GM12878 (cell line): ENCODE measurements at regions not wholly inside any gene's neighbourhood (a gene's known extent, or its start where the extent isn't known, plus 50 kb on each side); places are given as distances from the start of the nearest gene placed in this dataset.
A peak's percentile ranks its signal among the peaks of the same experiment; 100 is the strongest.

ENCODE experiments used
- ATAC-seq: fragments of 200-7000 bp; cut with Tn5 transposase; 3 replicates; pipeline ENCODE4 v1.9.1; 2020; ENCODE audit warnings: mild to moderate bottlenecking, moderate library complexity
- BruUV-seq: library from RNA; stranded (reverse); fragments of 400-500 nt; replicated peaks from 2 replicates; lab custom pipeline; 2021; lab: Mats Ljungman, UMichigan
- CTCF ChIA-PET: fragments of 300-600 bp; sonication (Branson Sonifier 250); formaldehyde crosslinking; extraction: SDS; loops from one replicate; lab custom pipeline; 2021; ENCODE audit warnings: inconsistent platforms; lab: Yijun Ruan, JAX
- POLR2A ChIA-PET: fragments of 350-600 bp; formaldehyde crosslinking; extraction: SDS; loops from one replicate; lab custom pipeline; 2021; ENCODE audit warnings: inconsistent platforms; lab: Charles Lee
- RAD21 ChIA-PET: fragments of 300-600 bp; sonication (Branson Sonifier 250); formaldehyde crosslinking; loops from one replicate; lab custom pipeline; 2023; ENCODE audit warnings: antibody characterized with exemption; ENCODE audit not compliant: unreplicated experiment; lab: Charles Lee
- SMC1A ChIA-PET: fragments of 300-600 bp; sonication (Branson Sonifier 250); formaldehyde crosslinking; loops from one replicate; lab custom pipeline; 2023; ENCODE audit not compliant: unreplicated experiment, uncharacterized antibody; lab: Charles Lee
- DNase-seq: peaks from one replicate; pipeline ENCODE4 v3.0.0-alpha.2; 2011; ENCODE audit warnings: low read depth, low spot score
- FAIRE-seq: peaks from 3 replicates; lab custom pipeline; 2011; peaks lifted over from hg19 to GRCh38; lab: Jason Lieb, UNC
- H2AFZ ChIP-seq: 2 replicates; pipeline ENCODE4 v1.6.0; 2011; ENCODE audit warnings: low read depth, low read length, control low read depth; ENCODE audit not compliant: control insufficient read depth
- H3K27ac ChIP-seq: 2 replicates; pipeline ENCODE4 v1.5.1; 2011; ENCODE audit warnings: control low read depth; ENCODE audit not compliant: control insufficient read depth, insufficient read depth
- H3K27me3 ChIP-seq, 2 experiments: replicated peaks in 1 of 2; 2 replicates each; pipeline versions ENCODE4 v1.6.0 to v1.6.1; 2011; ENCODE audit warnings: low read length in 1 of 2; ENCODE audit not compliant: control insufficient read depth in 2 of 2, insufficient read depth in 2 of 2
- H3K36me3 ChIP-seq, 2 experiments: 2 replicates each; pipeline ENCODE4 v1.5.1; 2011; ENCODE audit warnings: low read length in 1 of 2; ENCODE audit not compliant: control insufficient read depth in 2 of 2, insufficient read depth in 2 of 2
- H3K4me1 ChIP-seq: 2 replicates; pipeline ENCODE4 v1.6.1; 2011; ENCODE audit warnings: mild to moderate bottlenecking, low read length, moderate library complexity, mixed read lengths; ENCODE audit not compliant: control insufficient read depth, insufficient read depth
- H3K4me2 ChIP-seq: 2 replicates; pipeline ENCODE4 v1.6.0; 2011; ENCODE audit warnings: control low read depth; ENCODE audit not compliant: control insufficient read depth, insufficient read depth
- H3K4me3 ChIP-seq: fragments of 200-600 bp; sonication (generic); 2 replicates; pipeline ENCODE4 v1.5.1; 2016
- H3K79me2 ChIP-seq: 2 replicates; pipeline ENCODE4 v1.6.0; 2011; ENCODE audit warnings: low read length; ENCODE audit not compliant: control insufficient read depth, insufficient read depth
- H3K9ac ChIP-seq: 2 replicates; pipeline ENCODE4 v1.8.0; 2011; ENCODE audit warnings: low read length, control low read depth, mixed read lengths; ENCODE audit not compliant: control insufficient read depth, insufficient read depth
- H3K9me3 ChIP-seq: replicated peaks from 3 replicates; pipeline ENCODE4 v1.5.1; 2011; ENCODE audit warnings: mild to moderate bottlenecking, low read length; ENCODE audit not compliant: control insufficient read depth, insufficient read depth
- H4K20me1 ChIP-seq: 2 replicates; pipeline ENCODE4 v1.6.0; 2011; ENCODE audit not compliant: control insufficient read depth, insufficient read depth
- ATF7 ChIP-seq: fragments of 450-650 bp; IDR thresholded peaks from 2 replicates; pipeline ENCODE4 v1.6.1; 2016; ENCODE audit warnings: low read depth, mild to moderate bottlenecking
- CBX3 ChIP-seq: fragments of 200-600 bp; sonication (generic); IDR thresholded peaks from 2 replicates; pipeline ENCODE4 v1.6.1; 2016; ENCODE audit warnings: low read depth, borderline replicate concordance
- GABPA ChIP-seq: IDR thresholded peaks from 2 replicates; pipeline ENCODE4 v1.6.1; 2014; ENCODE audit warnings: antibody characterized with exemption, low read depth, mild to moderate bottlenecking, inconsistent platforms
- HDAC2 ChIP-seq: fragments of 200-600 bp; sonication (generic); IDR thresholded peaks from 2 replicates; pipeline ENCODE4 v1.6.1; 2017
- IKZF2 ChIP-seq, 2 experiments: fragments of 450-650 bp; IDR thresholded peaks; 2 replicates each; pipeline ENCODE4 v1.6.1; 2017; ENCODE audit warnings: mild to moderate bottlenecking in 2 of 2, moderate library complexity in 2 of 2
- MEF2B ChIP-seq: fragments of 450-650 bp; IDR thresholded peaks from 2 replicates; pipeline ENCODE4 v1.6.1; 2018; ENCODE audit warnings: mild to moderate bottlenecking, moderate library complexity; ENCODE audit not compliant: partially characterized antibody, poor library complexity, severe bottlenecking
- MTA2 ChIP-seq: fragments of 450-650 bp; IDR thresholded peaks from 2 replicates; pipeline ENCODE4 v1.6.1; 2016; ENCODE audit warnings: low read depth, mild to moderate bottlenecking, moderate library complexity
- NFYB ChIP-seq: IDR thresholded peaks from 2 replicates; pipeline ENCODE4 v1.6.1; 2011; ENCODE audit warnings: low read depth, mild to moderate bottlenecking, low read length, improper control_type of control experiment, moderate library complexity; ENCODE audit not compliant: insufficient read depth
- POU2F2 ChIP-seq: IDR thresholded peaks from 3 replicates; pipeline ENCODE4 v1.6.1; 2011; ENCODE audit warnings: low read depth, mild to moderate bottlenecking, low read length, borderline replicate concordance
- SPI1 ChIP-seq: IDR thresholded peaks from 2 replicates; pipeline ENCODE4 v1.6.1; 2011; ENCODE audit warnings: low read depth, mild to moderate bottlenecking, low read length, moderate library complexity, borderline replicate concordance; ENCODE audit not compliant: insufficient read depth
- WGBS: methylation state at CpG from one replicate; pipeline ENCODE4 v1.1.6; 2016; ENCODE audit warnings: low lambda C conversion rate; ENCODE audit not compliant: insufficient replicate concordance, insufficient coverage; ENCODE audit errors: missing lambda C conversion rate; 5-methylcytosine and 5-hydroxymethylcytosine counted together
- in situ Hi-C: fragments of 300-500 bp; cut with MboI; formaldehyde crosslinking; loops from 9 replicates; pipeline ENCODE4 v1.14.3; 2018; ENCODE audit warnings: mixed read lengths
- intact Hi-C: fragments of 100-400 bp; cut with micrococcal nuclease; formaldehyde crosslinking; loops from one replicate; pipeline ENCODE4 v1.14.2; 2022; ENCODE audit not compliant: unreplicated experiment
- TF ChIP-seq, protein P1 (sequence below): fragments of 450-650 bp; IDR thresholded peaks from 2 replicates; pipeline ENCODE4 v1.6.1; 2017; ENCODE audit warnings: mild to moderate bottlenecking
- TF ChIP-seq, protein P2 (sequence below): fragments of 450-650 bp; IDR thresholded peaks from 2 replicates; pipeline ENCODE4 v1.6.1; 2016; ENCODE audit warnings: mild to moderate bottlenecking

- POLR2A ChIA-PET: no interaction called here
These were observed 268.5 kb upstream of the PPFIA2 start for GRCh38 chr12:82027612-82028011.

More at GRCh38 chr12:82027612-82028011, 268.5 kb upstream of the PPFIA2 start:
- ChIA-PET SMC1A (interaction anchor here (1.5 kb wide), 1 partner anchor 10 kb away, joined by 5 read pairs; no protein-coding TSS in a partner anchor), RAD21 (no interaction called here)
- ATAC-seq: peak; percentile 87
- WGBS: 67% methylated on average over 1 of the region's 1 CpG
- no peaks in the 10 kb centered on the region for H4K20me1 ChIP-seq
- TF ChIP-seq MTA2: peak; percentile 62; the same call in 1 of the 2 replicates
- TF ChIP-seq CBX3: no peak
- TF ChIP-seq, protein P1, sequence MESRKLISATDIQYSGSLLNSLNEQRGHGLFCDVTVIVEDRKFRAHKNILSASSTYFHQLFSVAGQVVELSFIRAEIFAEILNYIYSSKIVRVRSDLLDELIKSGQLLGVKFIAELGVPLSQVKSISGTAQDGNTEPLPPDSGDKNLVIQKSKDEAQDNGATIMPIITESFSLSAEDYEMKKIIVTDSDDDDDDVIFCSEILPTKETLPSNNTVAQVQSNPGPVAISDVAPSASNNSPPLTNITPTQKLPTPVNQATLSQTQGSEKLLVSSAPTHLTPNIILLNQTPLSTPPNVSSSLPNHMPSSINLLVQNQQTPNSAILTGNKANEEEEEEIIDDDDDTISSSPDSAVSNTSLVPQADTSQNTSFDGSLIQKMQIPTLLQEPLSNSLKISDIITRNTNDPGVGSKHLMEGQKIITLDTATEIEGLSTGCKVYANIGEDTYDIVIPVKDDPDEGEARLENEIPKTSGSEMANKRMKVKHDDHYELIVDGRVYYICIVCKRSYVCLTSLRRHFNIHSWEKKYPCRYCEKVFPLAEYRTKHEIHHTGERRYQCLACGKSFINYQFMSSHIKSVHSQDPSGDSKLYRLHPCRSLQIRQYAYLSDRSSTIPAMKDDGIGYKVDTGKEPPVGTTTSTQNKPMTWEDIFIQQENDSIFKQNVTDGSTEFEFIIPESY: peak; percentile 76
- no peak for TF ChIP-seq NFYB
- peak; percentile 30; the same call in 1 of the 2 replicates for TF ChIP-seq ATF7
- no peak for TF ChIP-seq GABPA
- TF ChIP-seq, protein P2, sequence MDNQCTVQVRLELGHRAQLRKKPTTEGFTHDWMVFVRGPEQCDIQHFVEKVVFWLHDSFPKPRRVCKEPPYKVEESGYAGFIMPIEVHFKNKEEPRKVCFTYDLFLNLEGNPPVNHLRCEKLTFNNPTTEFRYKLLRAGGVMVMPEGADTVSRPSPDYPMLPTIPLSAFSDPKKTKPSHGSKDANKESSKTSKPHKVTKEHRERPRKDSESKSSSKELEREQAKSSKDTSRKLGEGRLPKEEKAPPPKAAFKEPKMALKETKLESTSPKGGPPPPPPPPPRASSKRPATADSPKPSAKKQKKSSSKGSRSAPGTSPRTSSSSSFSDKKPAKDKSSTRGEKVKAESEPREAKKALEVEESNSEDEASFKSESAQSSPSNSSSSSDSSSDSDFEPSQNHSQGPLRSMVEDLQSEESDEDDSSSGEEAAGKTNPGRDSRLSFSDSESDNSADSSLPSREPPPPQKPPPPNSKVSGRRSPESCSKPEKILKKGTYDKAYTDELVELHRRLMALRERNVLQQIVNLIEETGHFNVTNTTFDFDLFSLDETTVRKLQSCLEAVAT: 0 out of 2 replicates have a peak, but pooled peaks have one; percentile 36
- peak; percentile 26 for TF ChIP-seq MEF2B
- no peak for TF ChIP-seq HDAC2
- no peak for TF ChIP-seq IKZF2 (IDR thresholded peaks at IDR 0.05)
- peak; percentile 74; the same call in 1 of the 2 replicates for TF ChIP-seq SPI1
- no peak for TF ChIP-seq POU2F2
- TF ChIP-seq, all 136 proteins: peak for 6
- Histone ChIP-seq H3K36me3 (no peaks in the 10 kb centered on the region), H3K9me3 (no peaks in the 10 kb centered on the region), H3K9ac (no peak overlapping the region), H3K4me3 (no peak overlapping the region), H2AFZ (no peak overlapping the region), H3K27ac (no peak overlapping the region), H3K79me2 (no peaks in the 10 kb centered on the region), H3K27me3 (no peaks in the 10 kb centered on the region), H3K4me2 (no peak overlapping the region), H3K4me1 (no peaks in the 10 kb centered on the region)
- BruUV-seq: no TSS peak
- intact Hi-C loops (no loop called here), in situ Hi-C loops (no loop called here)
- DNase-seq (no peak), FAIRE-seq (no peak)
- CTCF ChIA-PET: no interaction called here
